ENCODE measurements at regions not wholly inside any gene's neighbourhood (a gene's known extent, or its start where the extent isn't known, plus 50 kb on each side); places are given as distances from the start of the nearest gene placed in this dataset.

GRCh38 chr3:94972066-94972465 is 909.2 kb downstream of the NSUN3 start:
- H3K9me3 Mint-ChIP-seq, result peaks cover 3% of the 10 kb centered on the region
- H3K4me1 Mint-ChIP-seq, result no peaks in the 10 kb centered on the region
- TF ChIP-seq CTCF (conservative IDR thresholded peaks at IDR 0.05), result no peak
- no peak overlapping the region for H3K27ac Mint-ChIP-seq (ENCODE audit: unreplicated experiment)
- H3K36me3 Mint-ChIP-seq (ENCODE audit: low read depth), result no peaks in the 10 kb centered on the region
- no peak for DNase-seq (ENCODE audit: low read depth, low spot score)
- H3K27me3 Mint-ChIP-seq (ENCODE audit: low read depth), result no peaks in the 10 kb centered on the region
- no peak overlapping the region for H3K4me3 Mint-ChIP-seq

GRCh38 chr3:94978084-94978483 is 915.2 kb downstream of the NSUN3 start:
- Mint-ChIP-seq H3K4me1 (no peaks in the 10 kb centered on the region), H3K4me3 (no peak overlapping the region), H3K36me3 (ENCODE audit: low read depth) (no peaks in the 10 kb centered on the region), H3K27ac (ENCODE audit: unreplicated experiment) (no peak overlapping the region), H3K9me3 (peaks cover 6% of the 10 kb centered on the region), H3K27me3 (ENCODE audit: low read depth) (no peaks in the 10 kb centered on the region)
- no peak for TF ChIP-seq CTCF (conservative IDR thresholded peaks at IDR 0.05)
- no peak for DNase-seq (ENCODE audit: low read depth, low spot score)

- Mint-ChIP-seq H3K9me3 (peaks cover 5% of the 10 kb centered on the region), H3K27me3 (ENCODE audit: low read depth) (no peaks in the 10 kb centered on the region), H3K36me3 (ENCODE audit: low read depth) (no peaks in the 10 kb centered on the region), H3K27ac (ENCODE audit: unreplicated experiment) (no peak overlapping the region), H3K4me1 (no peaks in the 10 kb centered on the region), H3K4me3 (no peak overlapping the region)
- DNase-seq (ENCODE audit: low read depth, low spot score), result no peak
- TF ChIP-seq CTCF (conservative IDR thresholded peaks at IDR 0.05), result no peak
These were observed 922.9 kb downstream of the NSUN3 start for GRCh38 chr3:94985778-94986177.

- Mint-ChIP-seq H3K9me3 (no peaks in the 10 kb centered on the region), H3K36me3 (ENCODE audit: low read depth) (no peaks in the 10 kb centered on the region), H3K27me3 (ENCODE audit: low read depth) (no peaks in the 10 kb centered on the region), H3K4me1 (peaks cover 9% of the 10 kb centered on the region), H3K27ac (ENCODE audit: unreplicated experiment) (no peak overlapping the region), H3K4me3 (no peak overlapping the region)
- no peak for DNase-seq (ENCODE audit: low read depth, low spot score)
- no peak for TF ChIP-seq CTCF (conservative IDR thresholded peaks at IDR 0.05)
These were observed 928.3 kb downstream of the NSUN3 start for GRCh38 chr3:94990952-94991705.

- H3K4me3 Mint-ChIP-seq, result no peak overlapping the region
- no peak for TF ChIP-seq CTCF (conservative IDR thresholded peaks at IDR 0.05)
- no peak for DNase-seq (ENCODE audit: low read depth, low spot score)
- peaks cover 2% of the 10 kb centered on the region for H3K36me3 Mint-ChIP-seq (ENCODE audit: low read depth)
- H3K27me3 Mint-ChIP-seq (ENCODE audit: low read depth), result no peaks in the 10 kb centered on the region
- peaks cover 8% of the 10 kb centered on the region for H3K4me1 Mint-ChIP-seq
- H3K9me3 Mint-ChIP-seq, result peaks cover 8% of the 10 kb centered on the region
- H3K27ac Mint-ChIP-seq (ENCODE audit: unreplicated experiment), result no peak overlapping the region
These were observed 933.9 kb downstream of the NSUN3 start for GRCh38 chr3:94996743-94997142.

Data from neural crest cell (in vitro differentiated cells).